Midbrain (tissue), 1 donor: ENCODE measurements at regions not wholly inside any gene's neighbourhood (a gene's known extent, or its start where the extent isn't known, plus 50 kb on each side); places are given as distances from the start of the nearest gene placed in this dataset.

Source experiments
- DNase-seq: peaks from one replicate; lab custom pipeline; 2025; lab: John Stamatoyannopoulos, UW

DNA sequence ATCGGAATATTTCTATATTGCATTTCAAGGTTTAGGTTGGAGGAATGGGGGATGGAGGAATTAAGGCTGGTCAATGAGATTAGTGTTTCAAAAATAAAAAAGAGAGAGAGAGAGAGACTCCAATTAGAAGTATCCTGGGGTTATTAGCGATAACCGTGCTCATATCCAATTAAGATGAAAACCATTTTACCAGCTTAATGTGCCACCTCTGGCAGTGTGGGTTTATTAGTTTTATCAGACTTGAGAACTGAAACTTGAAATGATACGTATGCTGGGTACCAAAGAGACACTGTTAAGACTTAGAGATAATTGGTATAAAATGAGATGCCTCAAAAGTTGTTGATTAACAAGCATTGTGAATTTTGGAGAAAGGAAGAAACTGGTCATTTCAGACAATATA is 251.5 kb upstream of the NR2F2 start:
- DNase-seq, result no peak

DNA sequence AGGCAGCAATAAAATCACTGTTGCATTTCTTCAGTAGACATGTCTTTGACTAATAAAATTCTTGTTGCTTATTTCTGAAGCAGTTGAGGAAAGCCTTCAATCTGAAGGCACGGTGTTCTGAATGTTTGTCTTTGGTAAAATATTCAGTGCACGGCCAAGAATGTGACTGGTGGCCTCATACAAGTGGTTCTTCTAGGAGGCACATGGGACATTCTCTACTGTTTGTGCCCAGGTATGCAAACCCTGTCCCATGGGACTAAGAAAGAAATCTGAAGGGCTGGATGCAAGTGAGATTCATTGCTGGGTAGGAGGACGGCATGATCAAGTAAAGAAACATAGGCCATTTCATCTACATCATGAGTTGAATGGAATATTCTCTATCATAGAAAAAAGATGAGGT is 250.6 kb upstream of the NR2F2 start:
- no peak for DNase-seq

DNA sequence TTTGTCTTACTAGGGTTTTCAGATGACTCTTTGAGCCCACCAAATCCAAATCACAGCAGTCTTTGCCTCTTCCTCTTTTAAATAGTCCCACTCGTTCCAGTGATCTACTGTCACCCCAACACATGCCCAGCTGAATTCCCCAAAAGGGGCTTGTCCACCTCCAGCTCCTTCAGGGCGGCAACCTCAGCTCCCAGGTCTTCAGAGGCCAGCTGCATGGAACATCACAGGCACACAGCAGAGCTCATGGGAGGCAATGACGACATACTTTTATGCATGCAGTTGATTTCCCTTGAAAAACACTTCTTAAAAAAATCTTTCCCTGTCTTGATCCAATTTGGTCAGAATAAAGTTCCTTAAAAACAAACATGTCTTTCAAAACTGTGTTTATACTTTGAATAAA is 244.3 kb upstream of the NR2F2 start:
- no peak for DNase-seq

DNA sequence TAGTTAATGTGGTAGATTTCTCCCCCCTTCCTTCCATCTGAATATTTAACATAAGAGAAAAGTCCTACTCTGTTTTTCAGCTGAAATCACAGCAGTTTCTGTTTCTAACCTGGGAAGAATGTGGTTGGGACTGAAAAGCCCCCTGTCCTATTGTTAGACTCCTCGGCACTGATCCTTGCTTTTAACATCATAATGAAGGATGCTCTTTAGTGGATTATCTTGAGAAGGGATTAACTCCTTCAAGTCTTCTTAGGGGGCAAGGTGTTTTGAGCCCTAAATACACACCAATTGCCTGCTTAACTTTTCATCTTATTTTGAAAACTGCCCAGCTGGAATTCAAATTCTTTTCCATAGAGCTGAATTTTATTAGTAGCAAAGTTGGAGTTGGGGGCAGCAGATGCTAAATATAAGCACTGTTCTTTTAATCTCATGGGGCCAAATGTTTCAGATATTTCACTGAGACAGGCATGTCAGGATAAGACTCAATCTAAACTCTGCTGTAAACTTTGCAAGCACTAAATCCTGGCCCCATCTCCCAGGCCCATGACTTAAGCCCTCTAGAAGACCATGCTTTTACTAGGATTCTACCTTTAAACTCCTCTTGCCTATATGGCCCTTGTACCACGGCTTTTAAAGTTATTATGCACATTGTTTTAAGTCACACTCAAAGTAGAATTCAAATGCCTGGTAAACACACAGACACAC is 243.2 kb upstream of the NR2F2 start:
- DNase-seq, result no peak

DNA sequence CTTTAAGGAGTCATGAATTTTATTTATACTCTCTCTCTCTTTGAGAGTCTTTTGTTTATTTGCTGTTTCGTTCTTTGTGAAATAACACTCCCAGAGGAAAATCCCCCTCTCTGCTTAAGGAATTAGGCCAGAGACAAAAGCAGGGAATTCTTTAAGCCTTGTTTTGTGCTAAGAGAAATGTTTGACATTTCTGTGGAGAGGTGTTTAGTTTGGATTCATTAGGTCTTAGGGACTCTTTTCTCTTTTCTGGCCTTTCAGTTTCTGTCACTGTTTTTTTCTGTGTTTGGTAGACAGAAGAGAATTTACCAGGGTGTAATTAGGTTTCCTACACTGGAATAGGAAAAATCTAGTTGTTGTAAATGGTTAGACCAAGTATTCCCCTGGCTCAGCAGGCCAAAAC is 241.8 kb upstream of the NR2F2 start:
- no peak for DNase-seq

DNA sequence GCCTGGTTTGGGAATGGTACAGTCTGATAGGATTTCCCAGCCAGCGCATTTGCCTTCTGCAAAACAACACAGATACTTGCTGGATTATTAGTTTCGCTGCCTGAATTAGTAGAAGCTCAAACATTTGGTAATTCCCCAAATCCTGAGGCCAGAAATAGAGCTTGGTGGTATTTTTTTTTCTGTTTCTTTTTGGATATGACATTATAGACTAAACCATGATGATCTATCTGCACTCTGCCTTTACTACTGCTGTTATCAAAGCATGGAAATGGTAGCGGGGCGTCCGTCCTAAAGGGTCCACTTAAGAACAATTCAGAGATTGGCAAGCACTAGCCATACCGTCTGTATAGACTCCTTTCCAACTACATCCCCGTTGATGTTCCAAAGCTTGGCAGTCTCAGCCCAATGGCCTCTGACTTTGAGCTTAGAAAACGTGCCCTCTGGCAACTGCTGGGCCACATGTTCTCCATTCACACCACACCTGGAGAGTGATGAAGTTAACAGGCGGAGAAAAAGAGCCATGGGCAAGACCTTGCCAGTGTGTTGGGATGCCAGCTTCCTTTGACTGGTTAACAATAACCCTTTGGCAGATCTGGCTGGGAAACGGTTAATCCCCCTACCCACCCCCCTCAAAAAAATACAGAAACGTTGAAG is 241.0 kb upstream of the NR2F2 start:
- no peak for DNase-seq

DNA sequence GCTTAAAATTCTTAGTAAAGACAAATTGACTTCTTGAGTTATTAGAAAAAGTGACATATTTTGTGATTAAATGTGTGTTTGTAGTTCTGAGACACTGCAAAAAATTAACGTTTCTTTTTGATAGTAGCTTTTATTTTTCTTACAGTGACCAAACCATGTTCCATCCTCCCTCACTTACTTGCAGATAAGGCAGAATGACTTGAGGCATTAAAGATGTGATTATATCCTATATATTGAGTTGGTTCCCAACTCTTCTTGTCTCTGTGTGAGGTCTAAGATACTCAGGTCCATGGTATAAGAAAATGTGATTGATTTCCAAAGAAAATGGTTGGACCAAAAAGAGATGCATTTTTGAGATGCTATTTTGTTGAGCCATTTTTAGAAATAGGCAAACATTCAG is 238.3 kb upstream of the NR2F2 start:
- DNase-seq, result no peak

DNA sequence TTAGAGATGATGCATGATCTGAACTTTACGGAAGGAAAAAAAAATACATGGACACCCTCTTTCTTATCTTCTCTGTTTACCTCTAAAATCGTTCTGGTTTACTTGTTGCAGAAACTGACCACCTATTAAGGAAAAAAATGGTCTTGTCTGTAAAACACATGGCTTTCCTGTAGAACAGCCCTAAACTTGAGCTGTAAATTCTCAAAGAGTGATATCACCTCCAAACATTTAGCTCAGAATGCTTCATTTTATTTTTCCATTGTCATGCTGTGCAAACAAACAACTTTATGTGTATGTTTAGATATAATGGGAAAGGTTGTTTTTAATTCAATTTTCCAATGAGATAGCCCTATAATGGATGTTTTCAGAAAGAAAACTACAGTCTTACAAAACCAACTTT is 237.4 kb upstream of the NR2F2 start:
- DNase-seq, result no peak

DNA sequence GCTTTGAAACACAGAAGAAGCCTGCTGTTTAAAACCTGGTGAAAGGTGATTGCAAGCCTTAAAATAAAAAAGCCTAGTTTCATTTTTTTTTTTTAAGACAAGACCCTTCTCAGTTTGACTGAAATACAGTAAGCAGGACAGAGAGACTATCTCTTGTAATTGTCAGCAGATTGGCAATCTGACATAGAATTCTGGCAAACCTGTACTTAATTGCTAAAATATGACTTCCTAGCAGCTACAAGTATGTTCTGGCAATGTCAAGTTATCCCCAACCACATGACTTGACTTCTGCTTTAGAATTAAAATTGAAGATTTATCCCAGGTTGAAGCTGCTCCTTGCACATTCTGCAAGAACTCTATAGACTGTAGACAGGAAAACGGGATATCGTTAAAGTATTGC is 232.8 kb upstream of the NR2F2 start:
- no peak for DNase-seq

DNA sequence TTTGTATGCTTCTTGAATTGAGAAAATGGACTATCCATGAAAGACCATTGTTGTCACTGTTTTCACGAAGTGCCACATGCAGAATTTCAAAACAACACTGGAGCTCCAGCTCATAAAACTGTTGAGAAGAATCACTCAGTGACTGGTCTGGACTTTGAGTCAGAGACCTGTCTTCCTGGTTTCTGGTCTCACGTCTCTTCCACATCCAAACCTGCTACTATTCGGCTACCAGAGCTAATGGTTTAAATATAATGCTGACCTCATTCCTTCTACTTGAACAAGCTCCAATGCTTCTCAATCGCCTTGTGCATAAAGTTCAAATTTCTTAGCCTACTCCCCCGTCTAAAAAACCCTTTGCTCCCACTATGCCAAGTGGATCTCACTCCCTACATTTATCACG is 227.9 kb upstream of the NR2F2 start:
- DNase-seq, result no peak

DNA sequence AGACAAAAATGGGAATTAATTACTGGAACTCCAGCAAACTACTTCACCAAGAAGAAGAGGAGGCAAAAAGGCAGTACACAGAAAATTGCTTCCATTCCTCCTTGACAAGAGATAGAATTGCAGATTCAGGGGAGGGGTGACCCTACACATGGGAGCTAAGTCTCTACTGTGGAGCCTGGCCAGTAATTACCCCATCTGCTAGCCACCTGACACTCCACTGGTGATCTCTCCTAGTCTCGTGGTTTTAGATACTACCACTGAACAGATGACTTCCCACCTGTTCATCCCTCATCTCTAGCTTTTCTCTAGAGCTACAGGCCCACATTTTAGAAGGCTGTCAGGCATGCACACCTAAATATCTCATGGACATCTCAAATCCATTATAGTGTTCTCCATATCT is 224.3 kb upstream of the NR2F2 start:
- DNase-seq, result no peak

DNA sequence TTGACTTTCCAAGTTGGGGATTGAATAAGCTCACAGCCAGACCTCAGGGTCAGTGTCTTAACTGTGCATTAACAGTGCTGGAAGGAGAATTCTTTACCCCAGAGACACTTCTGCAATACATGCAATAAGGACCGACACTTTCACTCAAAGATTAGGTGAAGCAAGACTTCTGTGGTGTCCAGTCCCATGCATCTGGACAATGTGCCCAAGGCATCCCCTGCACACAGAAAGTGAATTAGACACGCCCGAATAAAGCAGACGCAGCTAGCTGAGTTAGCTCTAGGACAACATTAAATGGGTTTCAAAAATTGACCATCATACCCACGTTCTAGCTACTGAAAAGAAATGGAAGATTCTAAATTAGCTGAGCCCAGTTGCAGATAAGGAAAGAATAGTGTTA is 223.9 kb upstream of the NR2F2 start:
- DNase-seq, result no peak

DNA sequence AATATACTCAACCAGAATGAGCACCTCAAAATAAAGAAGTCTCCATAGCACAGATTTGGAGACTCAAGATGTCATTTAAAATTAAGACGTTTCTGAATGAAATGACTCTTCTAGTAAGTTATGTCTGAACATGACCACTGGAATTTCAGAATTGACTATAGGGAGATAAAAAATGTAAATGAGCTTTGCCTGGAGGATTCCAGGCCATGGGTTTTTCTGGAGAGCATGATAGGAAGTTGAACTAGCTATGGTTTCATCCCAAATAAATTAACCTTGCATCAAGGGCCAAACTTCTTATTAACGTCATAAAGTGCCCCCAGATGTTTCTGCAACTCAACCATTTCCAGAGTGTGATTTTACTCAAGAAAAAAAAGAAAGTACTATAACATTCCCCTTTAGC is 222.6 kb upstream of the NR2F2 start:
- no peak for DNase-seq

DNA sequence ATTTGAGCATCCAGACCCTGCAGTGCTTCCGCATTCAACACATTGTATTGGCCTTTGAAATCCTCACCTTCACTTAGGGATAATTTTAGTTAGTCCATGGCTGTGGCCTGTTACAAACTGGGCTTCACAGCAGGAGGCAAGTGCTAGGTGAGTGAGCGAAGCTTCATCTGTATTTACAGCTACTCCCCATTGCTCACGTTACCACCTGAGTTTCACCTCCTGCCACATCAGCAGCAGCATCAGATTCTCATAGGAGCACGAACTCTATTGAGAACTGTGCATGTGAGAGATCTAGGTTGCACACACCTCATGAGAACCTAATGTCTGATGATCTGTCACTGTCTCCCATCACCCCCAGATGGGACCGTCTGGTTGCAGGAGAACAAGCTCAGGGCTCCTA is 222.1 kb upstream of the NR2F2 start:
- DNase-seq, result no peak

DNA sequence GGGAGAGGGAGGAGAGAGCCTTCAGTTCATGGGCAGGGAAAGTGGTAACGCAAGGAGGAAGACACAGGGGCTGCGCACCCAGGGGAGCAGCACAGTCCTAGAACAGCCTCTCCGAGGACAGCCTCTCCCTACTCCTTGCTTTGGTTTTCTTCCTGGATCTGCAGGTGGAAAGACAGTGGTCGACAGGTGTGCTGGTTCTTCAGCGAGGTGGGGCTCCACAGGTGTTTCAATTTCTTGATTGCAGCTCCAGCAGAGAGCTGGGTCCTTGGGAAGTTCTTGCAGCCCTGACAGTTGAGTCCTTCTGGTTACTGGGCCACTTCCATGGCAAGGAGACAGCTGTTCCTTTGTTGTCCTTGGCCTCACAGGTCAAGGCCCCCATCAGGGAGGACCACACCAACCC is 220.7 kb upstream of the NR2F2 start:
- no peak for DNase-seq

DNA sequence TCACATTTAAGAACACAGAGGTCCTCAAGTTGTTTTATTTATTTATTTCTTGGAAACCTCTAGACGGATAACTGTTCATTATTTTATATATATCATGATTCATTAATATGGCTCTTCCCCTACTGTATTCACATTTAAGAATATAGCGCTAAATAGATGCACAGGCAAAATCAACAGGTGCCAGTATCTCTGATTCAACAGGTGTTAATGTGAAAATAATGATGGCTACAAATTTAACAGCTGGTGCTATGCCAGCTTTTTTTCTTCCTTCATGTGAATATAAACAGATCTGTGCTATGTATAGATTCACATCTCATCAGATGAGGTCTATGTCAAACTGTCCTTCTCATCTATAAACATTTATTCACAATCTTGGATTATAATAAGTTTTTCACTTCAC is 218.5 kb upstream of the NR2F2 start:
- DNase-seq, result no peak

DNA sequence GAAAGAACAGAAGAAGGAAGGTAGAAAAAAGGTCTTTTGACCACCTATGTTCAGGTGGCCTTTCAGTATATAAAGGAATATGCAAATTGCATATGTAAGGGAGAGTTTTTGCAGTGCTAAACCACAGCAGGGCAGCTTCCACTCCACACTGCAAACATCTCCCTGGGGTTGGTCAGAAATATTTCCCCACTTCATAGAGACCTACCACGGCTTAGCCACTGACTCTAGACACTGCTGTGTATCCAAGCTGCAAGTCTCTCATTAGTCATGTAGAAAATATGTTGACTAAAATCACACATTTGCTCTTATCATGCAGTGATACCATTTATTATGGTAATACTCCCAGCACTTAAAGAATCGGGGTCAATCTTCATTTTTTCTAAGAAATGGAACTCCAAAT is 214.9 kb upstream of the NR2F2 start:
- no peak for DNase-seq

DNA sequence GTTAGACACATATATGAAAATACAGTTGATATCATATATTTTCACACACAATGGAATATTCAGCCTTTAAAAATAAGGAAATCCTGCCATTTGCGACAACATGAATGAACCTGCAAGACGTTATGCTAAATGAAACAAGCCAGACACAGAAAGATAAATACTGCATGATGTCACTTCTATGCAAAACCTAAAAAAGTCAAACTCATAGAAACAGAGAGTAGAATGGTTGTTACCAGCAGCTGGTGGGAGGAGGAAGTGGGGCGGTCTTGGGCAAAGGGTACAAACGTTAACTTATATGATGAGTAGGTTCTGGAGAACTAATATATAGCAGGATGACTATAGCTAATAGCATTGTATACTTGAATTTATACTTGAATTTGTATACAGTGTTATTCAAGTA is 213.2 kb upstream of the NR2F2 start:
- DNase-seq, result no peak

DNA sequence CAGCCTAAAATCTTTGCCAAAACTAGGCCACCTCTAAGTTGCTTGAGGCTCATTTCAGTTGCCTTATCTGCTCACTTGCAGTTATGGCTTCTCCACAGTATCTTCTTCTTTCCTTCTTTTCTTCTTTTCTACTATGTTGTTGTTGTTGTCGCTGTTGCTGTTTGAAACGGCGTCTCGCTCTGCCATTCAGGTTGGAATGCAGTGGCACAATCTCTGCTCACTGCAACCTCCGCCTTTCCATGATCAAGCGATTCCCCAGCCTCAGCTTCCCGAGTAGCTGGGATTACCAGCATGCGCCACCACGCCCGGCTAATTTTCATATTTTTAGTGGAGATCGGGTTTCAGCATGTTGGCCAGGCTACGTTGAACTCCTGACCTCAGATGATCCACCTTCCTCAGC is 210.8 kb upstream of the NR2F2 start:
- no peak for DNase-seq

DNA sequence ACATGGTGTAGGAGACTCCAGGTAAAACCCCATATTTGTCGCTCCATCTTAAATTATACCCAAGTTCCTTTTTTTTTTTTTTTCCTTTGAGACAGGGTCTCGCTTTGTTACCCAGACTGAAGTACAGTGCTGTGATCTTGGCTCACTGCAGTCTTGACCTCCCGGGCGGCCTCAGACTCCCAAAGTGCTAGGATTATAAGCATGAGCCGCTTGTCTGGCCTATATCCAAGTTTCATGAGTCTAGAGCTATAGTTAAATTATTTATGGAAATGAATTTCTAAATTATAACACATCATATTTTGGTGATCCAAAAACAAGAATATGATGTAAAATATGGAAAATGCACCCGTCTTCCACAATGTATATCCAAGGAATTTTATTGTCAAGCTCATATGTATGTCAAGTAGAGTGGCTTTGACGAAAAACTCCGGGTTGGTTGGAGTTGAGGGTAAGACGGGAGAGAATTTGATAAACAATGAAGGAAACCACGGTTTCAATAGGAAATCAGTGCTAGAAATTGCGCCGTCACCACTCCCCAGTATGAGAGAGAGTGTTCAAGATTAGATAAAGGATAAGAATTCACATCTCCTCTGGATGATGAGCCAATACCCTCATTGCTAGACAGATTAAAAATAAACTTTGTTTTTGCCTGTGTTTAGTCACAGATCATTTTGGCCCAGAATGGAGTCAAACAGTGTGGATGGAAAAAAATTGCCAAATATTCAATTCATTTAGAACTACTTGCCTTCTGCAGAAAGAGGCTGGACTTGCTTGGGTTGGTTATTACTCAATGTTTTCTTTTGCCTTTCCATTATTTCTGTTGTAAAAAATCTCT is 209.2 kb upstream of the NR2F2 start:
- no peak for DNase-seq

DNA sequence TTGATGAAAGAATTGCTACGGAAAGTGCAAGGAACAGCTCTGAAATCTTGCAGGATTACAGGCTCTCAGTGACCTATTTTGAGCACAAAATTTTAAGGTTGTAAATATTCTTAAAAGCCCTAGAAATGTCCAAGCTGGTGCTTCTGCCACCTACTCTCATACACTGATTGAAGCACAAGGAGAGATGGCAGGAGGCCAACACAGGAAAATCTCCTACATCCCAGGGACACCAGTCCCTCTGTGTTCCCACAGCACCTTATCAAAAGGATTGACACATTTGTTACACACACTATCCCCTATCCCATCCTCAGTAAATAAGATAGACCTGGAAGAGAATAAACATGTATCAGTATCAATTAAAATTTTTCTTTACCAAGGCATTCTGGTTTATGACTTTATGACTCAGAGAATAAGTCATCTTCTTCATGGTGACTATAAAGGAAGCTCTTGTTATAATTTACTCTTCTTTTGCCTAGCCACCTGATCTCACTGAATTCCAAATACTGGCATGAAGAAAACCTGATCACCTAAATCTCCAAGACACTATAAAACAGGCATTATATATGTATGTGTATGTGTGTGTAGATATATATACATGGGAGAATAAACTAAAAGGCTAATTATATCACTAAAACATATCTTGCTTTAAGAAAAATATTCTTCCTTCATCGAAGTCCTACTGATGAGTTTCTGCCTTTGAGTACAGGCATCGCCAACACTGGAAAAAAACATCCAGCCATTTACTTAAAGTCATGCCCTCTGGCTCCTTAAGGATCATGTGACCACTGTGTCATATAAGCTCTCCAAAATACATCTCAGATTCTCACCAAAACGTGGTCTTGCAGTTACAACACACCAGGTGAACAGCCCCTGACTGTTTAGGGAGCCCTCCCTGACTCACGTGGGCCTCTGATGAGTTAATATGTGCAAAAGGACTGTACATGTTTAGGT is 208.1 kb upstream of the NR2F2 start:
- DNase-seq, result no peak

DNA sequence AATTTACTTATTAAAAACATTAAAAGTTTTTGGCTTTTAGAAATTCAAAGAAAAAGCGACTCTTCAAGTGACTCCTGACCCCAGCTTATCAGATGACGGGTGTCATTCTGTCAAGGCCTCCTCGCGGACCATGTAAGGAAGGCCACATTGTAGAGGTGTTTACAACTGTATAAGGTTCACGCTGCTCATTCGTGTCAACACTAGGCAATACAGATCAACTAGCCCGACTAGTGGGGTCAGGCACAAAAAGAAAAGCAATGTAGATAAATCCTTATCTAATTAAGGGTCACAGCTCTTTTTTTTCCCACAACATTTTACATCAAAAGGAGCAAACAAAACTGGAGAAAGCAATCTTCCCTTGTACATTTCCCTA is 207.5 kb upstream of the NR2F2 start:
- DNase-seq, result no peak
